Activated gamma-delta T cell (primary cell): ENCODE measurements at regions not wholly inside any gene's neighbourhood (a gene's known extent, or its start where the extent isn't known, plus 50 kb on each side); places are given as distances from the start of the nearest gene placed in this dataset.
"Not testable (repeated sequence)": the region's sequence is repeated elsewhere in the genome, so short reads cannot be mapped to it uniquely, and the experiment has no call there.

Source experiments
- DNase-seq: peaks from one replicate; lab custom pipeline; 2025; lab: John Stamatoyannopoulos, UW

DNA sequence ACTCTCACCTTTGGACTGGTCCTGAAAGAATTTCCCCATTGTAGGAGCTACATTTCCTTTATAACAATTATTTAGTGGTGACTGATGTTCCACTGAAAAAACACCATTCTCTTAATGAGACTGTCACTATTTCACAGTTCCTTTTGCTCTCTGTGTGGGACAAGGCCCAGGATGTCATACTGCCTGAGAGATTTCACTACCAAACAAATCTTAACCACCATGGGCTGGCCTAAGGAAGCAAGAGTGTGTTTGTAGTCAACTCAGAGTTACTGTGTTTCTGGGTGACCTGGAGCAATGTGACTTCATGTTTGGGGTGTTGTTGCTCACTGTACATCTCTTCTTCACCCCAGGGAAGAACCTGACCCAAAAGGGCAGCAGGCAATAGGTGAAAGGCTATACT, 50.1 kb upstream of the ZNF608 start:
- no peak for DNase-seq

DNA sequence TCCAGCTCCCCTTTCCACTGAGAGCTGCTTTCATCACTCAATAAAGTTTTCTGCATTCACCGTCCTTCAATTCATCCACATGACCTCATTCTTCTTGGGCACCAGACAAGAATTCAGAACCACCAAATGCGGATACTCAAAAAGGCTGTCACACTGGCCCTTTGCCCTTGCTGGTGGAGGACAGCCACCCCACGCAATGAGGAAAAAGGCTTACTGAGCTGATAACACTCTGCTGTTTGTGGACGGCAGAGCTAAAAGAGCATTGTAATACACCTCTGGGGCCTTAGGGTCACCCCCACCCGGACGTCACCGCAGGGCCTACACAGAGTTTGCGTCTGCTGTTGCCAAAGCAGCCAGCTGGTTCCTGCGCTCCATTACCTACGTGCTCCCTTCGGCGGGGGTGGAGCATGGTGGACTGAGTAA, 51.2 kb upstream of the ZNF608 start:
- no peak for DNase-seq

DNA sequence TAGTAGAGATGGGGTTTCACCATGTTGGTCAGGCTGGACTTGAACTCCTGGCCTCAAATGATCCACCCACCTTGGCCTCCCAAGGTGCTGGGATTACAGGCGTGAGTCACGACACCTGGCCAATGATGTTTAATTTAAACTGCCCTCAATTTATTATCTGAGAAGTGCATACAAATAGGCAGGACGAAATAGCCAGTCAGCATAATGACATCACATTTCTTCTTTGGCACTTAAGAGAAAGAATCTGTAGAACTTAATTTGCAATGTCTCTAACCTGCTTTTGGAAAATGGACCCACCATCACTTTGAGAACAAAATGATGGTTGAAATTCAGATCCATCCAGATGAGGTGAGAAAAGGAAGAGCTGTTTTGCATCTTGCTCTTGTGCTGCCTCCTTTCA, 52.5 kb upstream of the ZNF608 start:
- no peak for DNase-seq

DNA sequence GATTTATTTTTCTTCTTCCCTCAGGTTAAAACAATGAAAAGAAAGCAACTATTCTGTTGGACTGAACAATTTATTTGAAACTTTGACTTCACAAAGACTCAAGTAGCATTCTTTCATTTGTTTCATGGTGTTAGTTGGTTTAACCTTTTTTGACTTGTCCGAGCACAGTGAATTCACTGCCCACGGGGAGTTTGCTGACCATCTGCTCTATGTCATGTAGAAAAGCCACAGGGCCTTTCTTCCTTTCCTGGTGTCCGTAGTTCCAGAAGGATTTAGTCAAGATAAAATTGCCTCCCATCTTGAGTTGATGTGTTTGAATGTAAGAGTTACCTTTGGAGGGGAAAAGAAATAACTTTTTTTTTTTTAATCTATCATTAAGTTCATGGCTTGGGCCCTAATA, 55.1 kb upstream of the ZNF608 start:
- DNase-seq, result no peak

DNA sequence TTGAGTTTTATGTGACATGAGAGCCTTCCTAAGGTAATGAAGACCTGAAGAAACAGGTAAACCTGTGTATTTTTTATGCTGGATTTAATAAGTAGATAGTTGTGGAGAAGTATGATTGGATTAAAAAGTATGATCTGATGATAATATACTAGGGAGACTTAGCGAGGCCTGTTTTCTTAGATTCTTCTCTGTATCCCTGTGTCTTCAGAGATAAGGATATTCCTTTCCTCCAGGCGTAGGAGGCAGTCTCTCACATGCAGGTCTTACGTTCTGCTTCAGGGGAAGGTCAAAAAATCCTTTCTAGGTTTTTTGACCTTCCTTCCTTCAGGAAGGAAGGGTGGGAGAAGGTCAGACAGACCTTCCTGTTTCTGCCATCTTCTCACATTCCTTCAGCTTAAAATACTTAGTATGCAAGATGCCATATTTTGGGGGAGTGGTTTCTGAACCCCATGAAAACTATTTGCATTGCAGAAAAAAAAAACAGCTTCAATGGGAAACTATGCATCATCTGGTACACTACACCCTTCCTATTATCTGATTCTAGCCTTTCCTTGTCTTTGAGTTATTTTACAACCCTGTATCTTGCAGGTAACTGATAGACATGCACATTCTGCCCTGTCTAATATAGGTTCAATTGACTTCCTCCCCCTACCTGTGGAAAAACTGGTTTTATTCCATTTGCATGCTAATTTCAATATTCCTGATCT, 57.3 kb upstream of the ZNF608 start:
- DNase-seq, result no peak

DNA sequence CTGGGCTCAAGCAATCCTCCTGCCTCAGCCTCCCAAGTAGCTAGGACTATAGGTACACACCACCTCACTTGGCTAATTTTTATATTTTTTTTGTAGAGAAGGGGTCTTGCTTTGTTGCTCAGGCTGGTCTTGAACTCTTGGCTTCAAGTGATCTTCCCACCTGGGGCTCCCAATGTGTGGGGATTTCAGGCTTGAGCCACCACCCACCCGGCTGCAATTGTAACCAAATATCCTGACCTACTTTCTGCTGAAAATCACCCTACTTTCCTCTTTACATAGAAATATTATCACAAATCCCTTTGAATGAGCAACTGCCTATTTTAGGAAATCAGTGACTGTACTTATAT, 59.6 kb upstream of the ZNF608 start:
- DNase-seq, result no peak

DNA sequence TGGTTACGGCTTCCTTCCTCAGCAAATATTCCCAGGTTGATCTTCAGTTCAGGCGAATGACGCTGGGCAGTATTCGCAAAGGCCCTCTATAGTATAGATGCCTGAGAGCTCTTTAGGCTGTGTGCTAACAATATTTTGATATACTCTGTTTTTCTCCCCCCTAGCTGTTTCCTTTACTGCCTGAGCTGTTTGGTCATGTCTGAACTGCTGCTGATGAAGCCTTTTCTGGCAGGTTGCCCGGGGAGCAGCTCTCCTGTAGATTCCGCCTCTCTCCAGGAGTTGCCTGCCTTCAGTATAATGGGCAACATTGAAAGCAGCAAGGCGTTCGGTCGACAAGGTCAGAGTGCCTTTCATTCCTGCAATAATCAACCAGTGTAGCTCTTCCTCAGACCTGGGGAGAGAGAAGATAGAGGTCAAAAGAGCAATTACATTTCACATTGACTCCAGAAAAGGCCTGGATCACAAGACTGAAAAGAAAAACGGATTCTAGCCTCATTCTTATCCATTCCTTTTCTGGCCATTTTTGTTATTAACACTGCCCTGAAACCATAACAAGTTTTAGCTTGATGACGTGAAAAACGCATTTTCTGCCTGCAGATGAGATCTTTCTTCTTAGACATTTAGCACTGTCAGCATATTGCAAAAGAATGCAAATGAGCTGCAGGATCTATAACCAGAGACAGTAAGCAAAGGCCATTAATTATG, 60.1 kb upstream of the ZNF608 start:
- no peak for DNase-seq

DNA sequence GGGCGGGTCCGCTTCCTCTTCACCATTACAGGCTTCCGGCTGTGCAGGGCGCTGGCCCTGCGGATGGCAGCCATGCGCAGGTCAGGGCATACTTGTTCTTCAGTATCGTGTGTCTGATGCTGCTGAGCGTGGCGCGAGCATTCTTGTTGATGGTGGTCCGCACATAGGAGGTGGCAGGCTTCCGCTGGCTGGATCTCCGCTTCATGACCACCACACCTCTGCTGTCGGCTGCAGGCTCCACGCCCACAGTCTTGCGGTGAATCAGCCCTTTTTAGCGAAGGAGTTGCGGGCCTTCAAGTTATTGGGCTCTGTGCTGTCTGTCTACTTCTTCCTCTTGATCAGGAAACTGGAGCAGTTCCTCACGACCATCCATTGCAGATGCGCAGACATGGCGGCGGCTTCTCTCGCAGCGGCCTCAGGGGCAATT, 62.4 kb upstream of the ZNF608 start:
- no peak for DNase-seq

DNA sequence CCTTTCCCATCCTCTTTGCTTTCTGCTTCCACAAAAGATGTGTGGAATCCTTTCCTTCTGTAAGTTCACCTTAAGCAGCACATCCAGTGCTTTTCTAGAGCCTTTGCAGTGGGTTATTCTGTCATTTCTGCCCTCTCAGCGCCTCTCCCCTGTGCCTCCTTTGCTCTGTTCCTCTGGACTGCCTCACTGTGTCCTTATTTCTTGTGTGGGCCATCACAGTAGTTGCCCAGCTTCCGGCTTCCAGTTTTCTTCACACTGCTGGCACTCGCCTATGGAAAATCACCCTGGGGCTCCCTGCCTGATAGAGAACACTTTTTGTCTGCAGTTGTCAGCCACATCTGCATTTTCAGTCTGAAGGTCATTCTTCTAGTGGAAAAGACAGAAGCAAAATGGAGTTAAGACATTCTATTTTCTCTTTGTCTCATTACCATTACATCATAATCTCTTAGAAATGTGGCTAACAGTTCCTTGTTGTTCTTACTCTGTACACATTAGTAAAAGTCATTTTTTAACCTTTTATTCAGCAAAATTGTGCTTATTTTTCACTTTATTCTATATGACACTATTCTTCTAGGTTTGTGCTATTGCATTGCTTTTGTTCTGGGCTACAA, 64.1 kb upstream of the ZNF608 start:
- no peak for DNase-seq

DNA sequence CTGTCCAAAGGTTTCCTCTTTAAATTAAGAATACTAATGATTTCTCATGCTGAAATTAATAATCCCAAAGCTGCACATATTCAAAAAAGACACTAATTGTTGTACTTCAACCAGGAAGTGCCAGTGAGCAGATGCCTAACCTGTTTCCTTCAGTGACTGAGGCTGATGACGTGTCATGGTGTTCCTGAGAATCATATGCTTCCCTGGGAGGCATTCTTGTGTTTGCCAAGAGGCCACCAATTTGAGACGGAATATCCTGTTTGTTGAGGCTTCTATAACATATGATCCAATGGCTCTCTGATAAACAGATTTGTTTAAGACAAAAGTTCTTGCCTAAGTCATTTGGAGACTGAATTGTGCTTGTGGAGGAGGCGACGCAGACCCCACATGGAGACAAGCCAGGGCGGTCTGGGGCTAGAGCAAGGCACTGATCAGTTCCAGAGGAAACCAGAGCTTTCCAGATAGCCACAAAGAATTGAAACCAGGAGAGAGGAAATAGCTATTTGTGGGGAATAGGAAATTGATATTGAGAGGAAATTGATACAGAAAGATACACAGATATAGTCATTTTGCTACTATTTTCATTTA, 66.4 kb upstream of the ZNF608 start:
- no peak for DNase-seq

DNA sequence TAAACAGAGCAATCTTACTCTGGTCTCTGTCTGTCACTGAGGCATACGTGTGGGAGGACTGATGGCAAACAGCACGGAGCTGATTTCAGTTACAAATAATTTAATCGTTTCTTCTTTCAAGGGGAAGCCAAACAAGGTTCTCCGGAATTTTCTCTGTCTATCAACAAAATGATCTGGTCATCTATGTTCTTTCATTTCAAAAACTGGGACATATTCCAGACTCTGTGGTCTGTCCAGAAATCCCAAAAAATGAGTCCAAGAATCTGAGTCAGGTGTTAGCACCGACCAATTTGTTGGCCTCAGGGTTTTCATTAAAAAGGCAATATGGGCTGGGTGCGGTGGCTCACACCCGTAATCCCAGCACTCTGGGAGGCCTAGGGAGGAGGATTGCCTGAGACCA, 69.9 kb upstream of the ZNF608 start:
- no peak for DNase-seq

DNA sequence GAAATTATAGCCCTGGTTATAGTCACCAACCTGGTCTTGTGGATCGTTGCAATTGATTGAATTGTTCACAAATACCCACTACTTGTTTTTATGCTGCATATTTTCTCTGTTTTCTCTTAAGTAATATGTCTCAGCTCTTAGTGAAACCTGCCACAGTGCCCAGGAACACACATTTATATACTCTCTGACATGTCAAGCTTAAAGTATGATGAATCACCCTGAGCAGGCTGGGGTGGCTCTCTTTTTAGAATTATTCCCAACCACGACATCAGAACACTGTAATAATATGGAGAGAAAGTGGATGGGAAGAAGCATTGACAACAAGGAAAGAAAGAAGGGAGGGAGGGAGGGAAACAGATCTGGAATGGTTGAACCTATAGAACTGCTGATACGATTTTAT, 72.8 kb upstream of the ZNF608 start:
- no peak for DNase-seq

DNA sequence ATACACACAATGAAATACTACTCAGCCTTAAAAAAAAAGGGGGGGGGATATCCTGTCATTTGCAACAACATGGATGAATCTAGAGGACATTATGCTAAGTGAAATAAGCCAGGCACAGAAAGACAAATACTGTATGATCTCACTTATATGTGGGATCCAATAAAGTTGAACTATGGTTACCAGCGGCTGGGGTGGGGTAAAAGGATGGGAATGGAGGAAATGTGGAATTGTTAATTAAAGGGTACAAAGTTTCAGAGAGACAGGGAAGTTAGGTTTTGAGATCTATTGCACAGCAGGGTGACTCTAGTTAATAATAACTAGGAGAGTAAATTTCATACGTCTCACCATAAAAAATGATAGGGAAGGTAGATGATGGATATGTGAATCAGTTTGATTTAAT, 76.2 kb upstream of the ZNF608 start:
- no peak for DNase-seq

DNA sequence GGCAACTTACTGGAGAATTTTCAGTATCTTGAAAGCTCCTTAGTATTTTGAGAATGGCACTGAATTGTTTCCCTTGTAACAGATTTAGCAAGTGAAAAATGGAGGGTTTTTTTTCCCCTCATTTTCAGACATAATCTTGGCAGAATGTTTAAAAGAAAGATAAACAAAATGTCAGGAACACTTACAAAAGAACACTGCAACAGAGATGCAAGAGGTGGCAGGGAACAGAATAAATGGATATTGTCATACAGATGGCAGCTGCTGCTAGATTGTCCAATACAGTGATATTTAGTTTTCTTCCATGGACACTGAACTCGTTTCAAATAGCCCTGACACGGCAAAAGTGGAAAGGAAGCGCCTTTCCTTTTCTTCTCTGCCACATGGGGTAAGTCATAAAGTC, 76.9 kb upstream of the ZNF608 start:
- no peak for DNase-seq

DNA sequence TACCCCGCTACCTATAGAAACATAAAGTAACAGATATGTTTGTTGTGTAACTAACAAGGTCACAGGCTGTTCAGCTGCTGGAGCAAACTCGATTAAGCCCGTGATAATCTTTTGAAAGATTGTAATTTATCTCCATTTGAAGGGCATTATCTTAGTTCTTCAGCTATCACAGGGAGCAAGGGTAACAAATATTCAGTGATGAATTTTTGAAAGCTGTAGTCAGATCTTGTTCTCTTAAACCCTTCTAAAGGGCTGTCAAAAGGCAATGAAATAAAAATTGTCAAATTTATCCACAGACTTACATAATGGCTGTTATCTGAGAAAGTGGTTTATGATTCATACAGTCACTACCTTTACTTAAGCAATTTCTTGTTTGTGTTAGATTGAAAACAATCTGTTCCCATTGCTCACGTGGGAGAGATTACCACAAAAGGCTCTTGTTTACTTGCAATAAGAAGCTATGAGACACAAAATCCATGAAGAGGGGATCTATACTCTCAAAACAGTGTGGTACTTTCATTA, 78.3 kb upstream of the ZNF608 start:
- DNase-seq, result no peak

DNA sequence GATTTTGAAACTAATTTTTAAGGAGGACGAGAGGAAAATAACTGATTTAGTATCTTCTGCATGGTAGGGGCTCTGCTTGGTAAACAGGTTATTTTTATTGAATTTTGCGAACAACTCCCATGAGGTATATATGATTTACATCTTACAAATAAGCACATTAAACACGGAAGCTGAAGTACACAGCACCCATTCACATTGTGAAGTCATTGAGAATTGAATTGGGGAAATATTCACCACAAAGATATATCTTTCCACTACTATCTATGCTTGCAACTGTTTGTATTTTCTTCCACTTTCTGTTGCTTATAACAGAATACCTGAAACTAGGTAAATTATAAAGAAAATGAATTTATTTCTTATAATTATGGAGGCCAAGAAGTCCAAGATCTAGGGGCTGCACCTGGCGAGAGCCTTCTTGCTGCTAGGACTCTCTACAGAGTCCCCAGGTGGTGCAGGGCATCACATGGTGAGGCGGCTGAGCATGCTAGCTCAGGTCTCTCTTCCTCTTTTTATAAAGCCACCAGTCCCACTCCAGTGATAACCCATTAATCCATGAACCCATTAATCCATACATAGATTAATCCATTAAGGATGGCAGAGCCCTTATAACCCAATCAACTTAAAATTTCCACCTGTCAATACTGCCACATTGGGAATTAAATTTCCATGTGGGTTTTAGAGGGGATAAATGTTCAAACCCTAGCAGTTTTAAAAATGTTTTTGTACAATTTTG, 79.0 kb upstream of the ZNF608 start:
- DNase-seq, result no peak

DNA sequence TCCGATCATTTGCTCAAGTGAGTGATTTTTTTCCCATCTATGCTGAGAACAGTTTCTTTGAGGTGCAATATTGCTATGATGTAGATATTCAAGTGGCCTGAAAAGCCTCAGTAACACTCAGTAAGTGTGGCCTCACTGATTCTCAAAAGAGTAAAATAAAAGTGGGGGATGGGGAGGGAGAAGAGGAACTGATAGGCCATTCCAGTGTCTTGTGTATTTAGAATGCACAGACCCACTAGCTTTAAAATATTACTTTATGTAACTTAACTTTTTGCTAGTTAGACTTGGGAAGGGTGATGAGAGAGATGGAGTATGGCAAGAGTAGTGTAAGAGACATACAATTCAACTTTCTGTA, 79.5 kb upstream of the ZNF608 start:
- no peak for DNase-seq

DNA sequence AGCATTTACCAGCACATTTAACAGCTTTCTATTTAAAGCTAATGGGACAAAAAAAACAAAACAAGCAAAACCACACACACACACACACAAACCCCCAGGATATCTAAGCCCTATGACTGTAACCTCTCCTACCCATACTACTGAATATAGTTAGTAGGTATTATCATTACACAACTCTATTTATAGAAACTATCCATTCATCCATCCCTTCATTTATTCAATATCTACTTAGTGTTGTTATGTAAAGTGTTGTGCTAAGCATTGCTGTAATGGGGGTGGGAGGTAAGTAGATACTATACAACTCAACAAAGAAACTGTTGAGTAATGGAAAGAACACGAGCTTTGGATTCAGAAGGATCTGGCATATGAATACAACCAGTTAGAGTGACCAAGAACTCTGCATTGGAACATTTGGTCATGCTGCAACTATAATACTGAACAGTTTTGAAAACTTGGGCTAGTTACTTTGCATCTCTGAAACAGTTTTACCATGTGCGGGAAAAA, 82.3 kb upstream of the ZNF608 start:
- DNase-seq, result no peak

DNA sequence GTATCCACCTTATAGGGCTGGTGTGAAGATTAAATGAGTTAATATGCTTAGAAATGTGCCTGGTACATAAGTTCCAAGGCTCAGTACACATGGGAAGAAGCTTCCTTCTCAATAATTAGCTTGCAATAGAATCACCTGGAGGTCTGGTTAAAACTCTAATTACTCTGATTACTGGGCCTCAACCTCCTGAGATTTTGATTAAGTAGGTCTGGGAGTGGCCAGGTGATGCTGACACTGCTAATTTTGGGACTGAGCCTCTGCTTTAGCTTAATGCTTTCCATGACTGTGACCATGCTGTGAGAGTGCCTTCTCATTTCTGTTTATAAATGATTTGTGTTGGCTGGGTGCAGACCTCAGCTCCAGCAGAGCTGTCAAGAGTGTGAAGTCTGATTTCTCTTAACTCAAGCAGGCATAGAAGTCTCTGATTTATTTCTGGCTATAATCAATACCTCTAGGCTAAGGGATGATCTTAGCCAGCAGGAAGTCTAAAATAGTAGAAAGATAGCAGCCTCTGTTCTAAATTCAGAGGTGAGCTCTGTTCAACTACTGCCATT, 85.3 kb upstream of the ZNF608 start:
- no peak for DNase-seq

DNA sequence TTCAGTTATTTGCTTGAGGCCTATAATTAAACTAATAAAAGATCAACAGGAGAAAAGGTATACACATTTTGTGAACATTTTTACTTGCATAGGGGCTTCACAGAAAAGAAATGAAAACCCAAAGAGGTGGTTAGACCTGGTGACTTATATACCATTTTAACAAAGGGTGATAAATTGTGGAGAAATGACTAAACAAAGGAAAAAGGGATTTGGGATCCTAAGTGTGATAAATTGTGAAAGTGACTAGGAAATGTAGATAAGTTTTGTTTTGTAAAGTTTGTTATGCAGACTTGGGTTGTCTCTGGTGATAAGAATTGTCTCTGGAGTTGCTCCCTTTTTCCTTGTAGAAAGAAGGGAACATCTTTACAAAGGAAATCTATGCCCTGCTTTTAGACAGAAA, 86.1 kb upstream of the ZNF608 start:
- no peak for DNase-seq

DNA sequence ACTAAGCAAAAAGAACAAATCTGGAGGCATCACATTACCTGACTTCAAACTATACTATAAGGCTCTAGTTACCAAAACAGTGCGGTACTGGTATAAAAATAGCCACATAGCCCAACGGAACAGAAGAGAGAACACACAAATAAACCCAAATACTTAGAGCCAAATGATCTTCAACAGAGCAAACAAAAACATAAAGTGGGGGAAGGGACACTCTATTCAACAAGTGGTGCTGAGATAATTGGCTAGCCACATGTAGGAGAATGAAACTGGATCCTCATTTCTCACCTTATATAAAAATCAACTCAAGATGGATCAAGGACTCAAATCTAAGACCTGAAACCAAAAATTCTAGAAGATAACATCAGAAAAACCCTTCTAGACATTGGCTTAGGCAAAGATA, 89.9 kb upstream of the ZNF608 start:
- DNase-seq, result not testable (repeated sequence)
